DMS114 treated with DMSO at 0.1 percent for 48 hours (cell line): ENCODE measurements at regions not wholly inside any gene's neighbourhood (a gene's known extent, or its start where the extent isn't known, plus 50 kb on each side); places are given as distances from the start of the nearest gene placed in this dataset.

Experiments
- DNase-seq: peaks from one replicate; lab custom pipeline; 2025; ENCODE audit not compliant: unreplicated experiment; lab: John Stamatoyannopoulos, UW

- DNase-seq: no peak
Observed at GRCh38 chr1:79614762-79615161, 608.2 kb upstream of the ADGRL4 start.

- DNase-seq: no peak
Observed at GRCh38 chr1:79614106-79614505, 607.6 kb upstream of the ADGRL4 start.

GRCh38 chr1:79613046-79613445 is 606.5 kb upstream of the ADGRL4 start:
- no peak for DNase-seq

- DNase-seq: no peak
Observed at GRCh38 chr1:79604490-79605198, 598.1 kb upstream of the ADGRL4 start.

GRCh38 chr1:79603843-79604242 is 597.3 kb upstream of the ADGRL4 start:
- DNase-seq: no peak

GRCh38 chr1:79599257-79599656 is 592.7 kb upstream of the ADGRL4 start:
- DNase-seq: no peak

- no peak for DNase-seq
Observed at GRCh38 chr1:79595931-79596330, 589.4 kb upstream of the ADGRL4 start.

GRCh38 chr1:79594121-79594698 is 587.7 kb upstream of the ADGRL4 start:
- no peak for DNase-seq

- DNase-seq: no peak
Observed at GRCh38 chr1:79592707-79593106, 586.2 kb upstream of the ADGRL4 start.

- no peak for DNase-seq
Observed at GRCh38 chr1:79588719-79589118, 582.2 kb upstream of the ADGRL4 start.

- no peak for DNase-seq
Observed at GRCh38 chr1:79587229-79587628, 580.7 kb upstream of the ADGRL4 start.

- no peak for DNase-seq
Observed at GRCh38 chr1:79585801-79586200, 579.3 kb upstream of the ADGRL4 start.

- DNase-seq: no peak
Observed at GRCh38 chr1:79575424-79575823, 568.9 kb upstream of the ADGRL4 start.

GRCh38 chr1:79568411-79568810 is 561.9 kb upstream of the ADGRL4 start:
- DNase-seq: no peak

- no peak for DNase-seq
Observed at GRCh38 chr1:79561521-79561978, 555.0 kb upstream of the ADGRL4 start.

GRCh38 chr1:79556189-79556588 is 549.7 kb upstream of the ADGRL4 start:
- DNase-seq: no peak

- DNase-seq: no peak
Observed at GRCh38 chr1:79554688-79555087, 548.2 kb upstream of the ADGRL4 start.

- no peak for DNase-seq
Observed at GRCh38 chr1:79551321-79551720, 544.8 kb upstream of the ADGRL4 start.

- no peak for DNase-seq
Observed at GRCh38 chr1:79550402-79550801, 543.9 kb upstream of the ADGRL4 start.

- DNase-seq: no peak
Observed at GRCh38 chr1:79549201-79549600, 542.7 kb upstream of the ADGRL4 start.

GRCh38 chr1:79547514-79547913 is 541.0 kb upstream of the ADGRL4 start:
- no peak for DNase-seq

- no peak for DNase-seq
Observed at GRCh38 chr1:79543394-79543793, 536.9 kb upstream of the ADGRL4 start.

- no peak for DNase-seq
Observed at GRCh38 chr1:79539001-79539400, 532.5 kb upstream of the ADGRL4 start.
